ENCODE measurements at regions not wholly inside any gene's neighbourhood (a gene's known extent, or its start where the extent isn't known, plus 50 kb on each side); places are given as distances from the start of the nearest gene placed in this dataset.
"Not testable (repeated sequence)": the region's sequence is repeated elsewhere in the genome, so short reads cannot be mapped to it uniquely, and the experiment has no call there.

DNA sequence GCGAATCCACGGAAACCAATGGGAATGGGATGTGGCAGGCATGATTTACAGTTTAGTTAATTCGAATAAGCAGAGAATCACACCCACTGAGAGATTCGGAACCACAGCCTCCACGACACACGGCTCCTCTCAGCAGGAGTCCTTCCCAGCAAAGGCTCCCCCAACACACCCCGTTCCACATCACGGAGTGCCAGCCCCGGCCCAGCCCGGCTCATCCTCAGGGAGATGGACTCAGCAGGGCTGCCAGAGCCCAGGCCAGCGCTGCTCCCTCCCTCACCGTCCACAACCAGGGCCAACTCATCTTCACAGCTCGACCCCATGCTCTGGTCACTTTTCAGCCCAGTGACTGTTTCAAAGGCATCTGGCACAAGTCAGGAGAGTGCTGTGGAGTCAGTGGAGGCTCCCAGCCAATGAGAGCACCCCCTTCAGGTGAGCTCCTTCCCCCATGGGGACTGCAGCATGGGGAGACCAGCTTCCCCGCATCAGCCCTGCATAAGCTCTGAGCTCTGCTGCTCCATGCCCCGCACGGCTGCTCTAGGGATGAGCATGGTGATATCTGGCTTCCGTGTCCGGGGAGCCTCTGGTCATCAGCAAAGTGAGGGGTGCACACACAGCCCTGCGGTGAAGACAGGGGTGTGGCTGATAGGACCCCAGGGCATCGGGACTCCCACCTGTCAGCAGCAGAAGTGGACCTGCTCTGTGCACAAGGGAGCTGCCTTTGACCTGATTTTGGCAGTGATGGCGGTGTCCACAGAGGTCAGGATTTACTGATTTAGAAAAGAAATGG is 238.8 kb upstream of the SFSWAP start:
- no peak for DNase-seq
- peaks cover 12% of the 10 kb centered on the region for H3K27me3 Mint-ChIP-seq (ENCODE audit: low read depth, poor library complexity)
- peaks cover 6% of the 10 kb centered on the region for H3K4me1 Mint-ChIP-seq
- peak overlapping the region; percentile 36 for H3K27ac Mint-ChIP-seq
- H3K9me3 Mint-ChIP-seq, result peaks cover 4% of the 10 kb centered on the region
- H3K4me3 Mint-ChIP-seq, result no peak overlapping the region
- TF ChIP-seq, protein P1, sequence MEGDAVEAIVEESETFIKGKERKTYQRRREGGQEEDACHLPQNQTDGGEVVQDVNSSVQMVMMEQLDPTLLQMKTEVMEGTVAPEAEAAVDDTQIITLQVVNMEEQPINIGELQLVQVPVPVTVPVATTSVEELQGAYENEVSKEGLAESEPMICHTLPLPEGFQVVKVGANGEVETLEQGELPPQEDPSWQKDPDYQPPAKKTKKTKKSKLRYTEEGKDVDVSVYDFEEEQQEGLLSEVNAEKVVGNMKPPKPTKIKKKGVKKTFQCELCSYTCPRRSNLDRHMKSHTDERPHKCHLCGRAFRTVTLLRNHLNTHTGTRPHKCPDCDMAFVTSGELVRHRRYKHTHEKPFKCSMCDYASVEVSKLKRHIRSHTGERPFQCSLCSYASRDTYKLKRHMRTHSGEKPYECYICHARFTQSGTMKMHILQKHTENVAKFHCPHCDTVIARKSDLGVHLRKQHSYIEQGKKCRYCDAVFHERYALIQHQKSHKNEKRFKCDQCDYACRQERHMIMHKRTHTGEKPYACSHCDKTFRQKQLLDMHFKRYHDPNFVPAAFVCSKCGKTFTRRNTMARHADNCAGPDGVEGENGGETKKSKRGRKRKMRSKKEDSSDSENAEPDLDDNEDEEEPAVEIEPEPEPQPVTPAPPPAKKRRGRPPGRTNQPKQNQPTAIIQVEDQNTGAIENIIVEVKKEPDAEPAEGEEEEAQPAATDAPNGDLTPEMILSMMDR (IDR thresholded peaks at IDR 0.05), result no peak
- H3K36me3 Mint-ChIP-seq (ENCODE audit: low read depth), result no peaks in the 10 kb centered on the region

GRCh38 chr12:131473261-131473660 is 237.6 kb upstream of the SFSWAP start:
- H3K4me1 Mint-ChIP-seq, result peaks cover 6% of the 10 kb centered on the region
- TF ChIP-seq, protein P1 (IDR thresholded peaks at IDR 0.05), result no peak
- no peak overlapping the region for H3K27ac Mint-ChIP-seq
- no peaks in the 10 kb centered on the region for H3K36me3 Mint-ChIP-seq (ENCODE audit: low read depth)
- H3K9me3 Mint-ChIP-seq, result peaks cover 4% of the 10 kb centered on the region
- H3K4me3 Mint-ChIP-seq, result no peak overlapping the region
- peaks cover 7% of the 10 kb centered on the region for H3K27me3 Mint-ChIP-seq (ENCODE audit: low read depth, poor library complexity)
- no peak for DNase-seq

DNA sequence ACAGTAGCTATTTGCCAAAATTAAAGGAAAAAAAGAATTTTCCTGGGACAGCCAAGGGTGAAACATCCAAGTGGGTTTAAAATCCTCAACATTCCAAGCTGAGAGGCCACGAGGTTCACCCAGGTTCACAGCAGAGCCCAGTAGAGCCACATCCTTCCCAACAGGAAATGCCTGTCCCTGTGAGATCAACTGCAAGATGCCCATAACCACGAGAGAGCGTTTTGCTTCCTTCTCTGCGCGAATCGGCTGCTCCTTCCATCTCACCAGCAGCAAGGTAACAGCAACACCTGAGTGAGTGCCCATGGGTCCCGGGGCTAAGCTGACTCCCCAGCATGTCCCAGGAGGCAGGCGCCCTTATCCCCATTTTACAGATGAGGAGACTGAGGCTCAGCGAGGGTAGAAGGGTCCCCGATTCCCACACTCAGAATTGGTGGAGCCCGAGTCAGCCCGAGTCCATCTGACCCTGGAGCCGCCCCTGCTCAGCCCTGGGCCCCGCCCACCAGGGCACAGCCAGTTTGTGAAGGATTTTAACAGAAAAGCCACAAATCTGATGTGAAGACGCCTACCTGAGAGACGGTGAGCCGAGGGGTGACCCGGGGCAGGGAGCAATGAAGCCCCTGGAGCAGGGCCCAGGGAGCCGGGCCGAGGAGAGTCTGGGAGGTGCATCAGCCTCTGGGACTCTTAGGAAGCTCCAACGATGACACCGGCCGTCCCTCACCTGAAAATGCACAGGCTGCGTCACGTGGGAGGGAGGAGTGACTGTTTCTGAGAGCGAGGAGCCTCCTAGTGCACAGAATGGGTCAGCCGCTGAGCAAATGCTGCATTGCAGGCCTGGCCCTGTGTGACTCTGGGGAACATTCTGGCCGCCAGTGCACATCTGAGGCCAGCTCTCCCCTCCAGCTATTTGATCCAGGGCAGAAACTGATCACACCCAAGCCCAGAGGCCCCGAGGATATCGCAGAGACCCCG is 236.9 kb upstream of the SFSWAP start:
- H3K27me3 Mint-ChIP-seq (ENCODE audit: low read depth, poor library complexity), result peaks cover 11% of the 10 kb centered on the region
- peaks cover 4% of the 10 kb centered on the region for H3K9me3 Mint-ChIP-seq
- H3K4me3 Mint-ChIP-seq, result no peak overlapping the region
- TF ChIP-seq, protein P1 (IDR thresholded peaks at IDR 0.05), result no peak
- H3K27ac Mint-ChIP-seq, result no peak overlapping the region
- H3K4me1 Mint-ChIP-seq, result peaks cover 6% of the 10 kb centered on the region
- no peaks in the 10 kb centered on the region for H3K36me3 Mint-ChIP-seq (ENCODE audit: low read depth)
- no peak for DNase-seq

DNA sequence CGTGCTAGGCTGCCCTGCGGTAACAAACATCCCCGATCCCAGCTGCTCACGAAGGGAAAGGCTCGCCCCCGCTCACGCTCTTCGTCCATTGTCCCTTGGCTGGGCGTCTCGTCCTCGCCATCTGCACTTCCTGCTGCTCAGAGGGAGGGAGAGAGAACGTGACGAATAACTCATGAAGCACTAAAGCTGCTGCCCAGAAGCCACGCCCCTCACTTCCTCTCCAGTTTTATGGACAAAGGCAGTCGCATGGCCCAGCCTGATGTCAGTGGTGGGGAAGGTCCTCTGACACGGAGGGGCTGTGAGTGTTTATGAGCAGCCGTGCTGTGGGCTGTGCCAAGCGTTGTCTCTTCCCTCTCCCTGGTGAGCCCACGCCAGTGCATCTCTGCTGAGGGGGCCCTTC is 235.9 kb upstream of the SFSWAP start:
- not testable (repeated sequence) for H3K36me3 Mint-ChIP-seq (ENCODE audit: low read depth); H3K27ac Mint-ChIP-seq; H3K4me3 Mint-ChIP-seq; H3K4me1 Mint-ChIP-seq; DNase-seq; H3K9me3 Mint-ChIP-seq
- H3K27me3 Mint-ChIP-seq (ENCODE audit: low read depth, poor library complexity), result peaks cover 16% of the 10 kb centered on the region

GRCh38 chr12:131477613-131478012 is 233.3 kb upstream of the SFSWAP start:
- Mint-ChIP-seq H3K36me3 (ENCODE audit: low read depth) (no peaks in the 10 kb centered on the region), H3K27ac (no peak overlapping the region), H3K4me1 (no peaks in the 10 kb centered on the region), H3K4me3 (no peak overlapping the region), H3K9me3 (peaks cover 4% of the 10 kb centered on the region), H3K27me3 (ENCODE audit: low read depth, poor library complexity) (peaks cover 14% of the 10 kb centered on the region)
- DNase-seq, result no peak
- TF ChIP-seq, protein P1 (IDR thresholded peaks at IDR 0.05), result no peak

- H3K27me3 Mint-ChIP-seq (ENCODE audit: low read depth, poor library complexity), result peaks cover 18% of the 10 kb centered on the region
- no peak overlapping the region for H3K27ac Mint-ChIP-seq
- no peaks in the 10 kb centered on the region for H3K36me3 Mint-ChIP-seq (ENCODE audit: low read depth)
- H3K4me1 Mint-ChIP-seq, result no peaks in the 10 kb centered on the region
- peaks cover 4% of the 10 kb centered on the region for H3K9me3 Mint-ChIP-seq
- H3K4me3 Mint-ChIP-seq, result no peak overlapping the region
- TF ChIP-seq, protein P1 (IDR thresholded peaks at IDR 0.05), result no peak
- no peak for DNase-seq
Measured at GRCh38 chr12:131478468-131478867, 232.4 kb upstream of the SFSWAP start.
